HepG2 (cell line): ENCODE measurements at regions not wholly inside any gene's neighbourhood (a gene's known extent, or its start where the extent isn't known, plus 50 kb on each side); places are given as distances from the start of the nearest gene placed in this dataset.

Source experiments
- ATAC-seq: fragments of 200-7000 bp; cut with Tn5 transposase; 3 replicates; pipeline ENCODE4 v1.9.1; 2020; ENCODE audit warnings: mild to moderate bottlenecking, moderate library complexity
- BruUV-seq: library from RNA; stranded (reverse); fragments of 400-500 nt; replicated peaks from 2 replicates; lab custom pipeline; 2021; lab: Mats Ljungman, UMichigan
- CTCF ChIA-PET: fragments of 300-600 bp; formaldehyde crosslinking; extraction: SDS; loops from one replicate; lab custom pipeline; 2021; ENCODE audit warnings: low total read pairs, inconsistent platforms, low intra/inter-chr PET ratio; lab: Yijun Ruan, JAX
- POLR2A ChIA-PET: fragments of 350-600 bp; sonication (Branson Sonifier 250); formaldehyde crosslinking; loops from one replicate; lab custom pipeline; 2020; ENCODE audit warnings: antibody characterized with exemption, inconsistent platforms; lab: Yijun Ruan, JAX
- DNase-seq: peaks from one replicate; pipeline ENCODE4 v3.0.0-alpha.2; 2015; ENCODE audit warnings: low spot score
- FAIRE-seq: peaks from 3 replicates; lab custom pipeline; 2011; peaks lifted over from hg19 to GRCh38; lab: Jason Lieb, UNC
- H2AFZ ChIP-seq: one replicate; pipeline ENCODE4 v1.6.1; 2011; ENCODE audit warnings: low read length, inconsistent platforms
- H3K27ac ChIP-seq: fragments of 300-600 bp; 3 replicates; pipeline ENCODE4 v1.8.0; 2011; ENCODE audit warnings: mixed run types, mild to moderate bottlenecking, mixed read lengths, low read length, inconsistent platforms; ENCODE audit not compliant: insufficient read depth; ENCODE audit errors: extremely low read length
- H3K27me3 ChIP-seq, 2 experiments: fragments of 200-600 bp in 1 of 2; 2 replicates in 1 of 2; 3 replicates in 1 of 2; pipeline versions ENCODE4 v1.6.0 to v1.8.0; 2011; ENCODE audit warnings: low read length in 2 of 2, mild to moderate bottlenecking in 2 of 2, moderate library complexity in 2 of 2, inconsistent platforms in 1 of 2; ENCODE audit not compliant: insufficient read depth in 2 of 2, control insufficient read depth in 1 of 2
- H3K36me3 ChIP-seq, 2 experiments: fragments of 200-600 bp in 1 of 2; replicated peaks in 1 of 2; 2 replicates in 1 of 2; 3 replicates in 1 of 2; pipeline versions ENCODE4 v1.5.1 to v1.8.0; 2011; ENCODE audit warnings: low read length in 2 of 2, inconsistent platforms in 1 of 2; ENCODE audit not compliant: insufficient read depth in 2 of 2, control insufficient read depth in 1 of 2
- H3K4me1 ChIP-seq: 2 replicates; pipeline ENCODE4 v1.5.1; 2012; ENCODE audit warnings: low read length, inconsistent platforms; ENCODE audit not compliant: insufficient read depth
- H3K4me2 ChIP-seq: 2 replicates; pipeline ENCODE4 v1.6.0; 2011; ENCODE audit warnings: low read depth, low read length, inconsistent platforms
- H3K4me3 ChIP-seq, 3 experiments: fragments of 200-600 bp in 1 of 3; sonication (generic), shearing (Covaris generic) in 1 of 3; replicated peaks in 1 of 3; 2 replicates each; pipeline ENCODE4 v1.5.1; 2011 to 2016; ENCODE audit warnings: low read length in 3 of 3, inconsistent platforms in 2 of 3, low read depth in 2 of 3, mild to moderate bottlenecking in 2 of 3, control low read depth in 1 of 3, mixed read lengths in 1 of 3; ENCODE audit not compliant: insufficient read depth in 1 of 3
- H3K79me2 ChIP-seq: one replicate; pipeline ENCODE4 v1.6.1; 2011; ENCODE audit warnings: low read length, inconsistent platforms; ENCODE audit not compliant: insufficient read depth
- H3K9ac ChIP-seq: 2 replicates; pipeline ENCODE4 v1.6.0; 2011; ENCODE audit warnings: mild to moderate bottlenecking, low read depth, low read length, inconsistent platforms; ENCODE audit not compliant: insufficient read depth
- H3K9me3 ChIP-seq: 2 replicates; pipeline ENCODE4 v1.5.1; 2012; ENCODE audit warnings: mild to moderate bottlenecking, low read length
- H4K20me1 ChIP-seq: 2 replicates; pipeline ENCODE4 v1.6.0; 2011; ENCODE audit warnings: inconsistent platforms, mild to moderate bottlenecking, low read length, moderate library complexity; ENCODE audit not compliant: insufficient read depth
- BCL6 ChIP-seq: IDR thresholded peaks from 2 replicates; pipeline ENCODE4 v1.6.1; 2016; ENCODE audit warnings: missing genetic modification reagents, missing compliant biosample characterization
- DNMT3B ChIP-seq: conservative IDR thresholded peaks from 2 replicates; pipeline ENCODE4 v1.6.1; 2016; ENCODE audit warnings: missing biosample characterization, control low read depth
- GLMP ChIP-seq: sonication (generic); formaldehyde crosslinking; IDR thresholded peaks from 2 replicates; pipeline ENCODE4 v1.9.0; 2021; ENCODE audit warnings: missing genetic modification reagents, mild to moderate bottlenecking, borderline replicate concordance
- RORA ChIP-seq: sonication (generic); formaldehyde crosslinking; IDR thresholded peaks from 2 replicates; pipeline ENCODE4 v1.5.0; 2020; ENCODE audit warnings: mild to moderate bottlenecking, missing genetic modification reagents, moderate library complexity
- SRF ChIP-seq: IDR thresholded peaks from 2 replicates; pipeline ENCODE4 v1.6.1; 2011; ENCODE audit warnings: mild to moderate bottlenecking, low read depth, low read length, moderate library complexity
- SRSF4 ChIP-seq: fragments of 200-400 bp; formaldehyde crosslinking; IDR thresholded peaks from one replicate; pipeline ENCODE4 v1.6.1; 2018; ENCODE audit warnings: mild to moderate bottlenecking, low read depth, low read length, moderate library complexity; ENCODE audit not compliant: poor library complexity, severe bottlenecking
- TAF1 ChIP-seq: sonication (generic); formaldehyde crosslinking; IDR thresholded peaks from 2 replicates; pipeline ENCODE4 v1.4.0; 2020; ENCODE audit warnings: missing genetic modification reagents
- TP53 ChIP-seq: sonication (generic); formaldehyde crosslinking; conservative IDR thresholded peaks from 2 replicates; pipeline ENCODE4 v1.4.0; 2020; ENCODE audit warnings: missing genetic modification reagents
- ZBTB39 ChIP-seq: sonication (generic); formaldehyde crosslinking; IDR thresholded peaks from 2 replicates; pipeline ENCODE4 v1.5.0; 2020; ENCODE audit warnings: missing genetic modification reagents
- ZFP41 ChIP-seq: sonication (generic); formaldehyde crosslinking; IDR thresholded peaks from 2 replicates; pipeline ENCODE4 v1.4.0; 2020; ENCODE audit warnings: mild to moderate bottlenecking, missing genetic modification reagents, borderline replicate concordance
- ZKSCAN1 ChIP-seq: fragments of 150-350 bp; IDR thresholded peaks from 2 replicates; pipeline ENCODE4 v1.6.1; 2014; ENCODE audit warnings: low read length
- ZNF556 ChIP-seq: sonication (generic); formaldehyde crosslinking; IDR thresholded peaks from 2 replicates; pipeline ENCODE4 v1.4.0; 2020; ENCODE audit warnings: mild to moderate bottlenecking, missing genetic modification reagents, borderline replicate concordance
- ZNF777 ChIP-seq: sonication (generic); formaldehyde crosslinking; IDR thresholded peaks from 2 replicates; pipeline ENCODE4 v1.4.0; 2020; ENCODE audit warnings: missing genetic modification reagents
- WGBS: methylation state at CpG from one replicate; pipeline ENCODE4 v1.1.6; 2017; ENCODE audit warnings: low lambda C conversion rate; 5-methylcytosine and 5-hydroxymethylcytosine counted together
- in situ Hi-C: cut with HindIII; loops from 2 replicates; pipeline ENCODE4 v1.10.0; 2017; ENCODE audit warnings: low pct_unique_long_range_greater_than_20kb; ENCODE audit not compliant: extremely low pct_ligation_motif_present
- intact Hi-C: fragments of 100-400 bp; cut with micrococcal nuclease; formaldehyde crosslinking; loops from one replicate; pipeline ENCODE4 v1.10.0; 2022; ENCODE audit not compliant: unreplicated experiment
- TF ChIP-seq, protein P1 (sequence below), 2 experiments: IDR thresholded peaks; 2 replicates each; pipeline ENCODE4 v1.6.1; 2011 to 2012; ENCODE audit warnings: low read length in 2 of 2, borderline replicate concordance in 1 of 2, low read depth in 1 of 2, mild to moderate bottlenecking in 1 of 2, moderate library complexity in 1 of 2
- TF ChIP-seq, protein P2 (sequence below): sonication (generic); formaldehyde crosslinking; IDR thresholded peaks from 2 replicates; pipeline ENCODE4 v1.4.0; 2020; ENCODE audit warnings: mild to moderate bottlenecking, missing genetic modification reagents, borderline replicate concordance

- Histone ChIP-seq H3K4me3 (no peak overlapping the region), H2AFZ (no peak overlapping the region), H3K4me2 (no peak overlapping the region), H3K9me3 (no peaks in the 10 kb centered on the region; the same call in 1 of the 2 replicates), H3K27ac (no peak overlapping the region), H3K36me3 (no peaks in the 10 kb centered on the region), H4K20me1 (no peaks in the 10 kb centered on the region), H3K9ac (no peak overlapping the region), H3K27me3 (no peaks in the 10 kb centered on the region), H3K4me1 (no peaks in the 10 kb centered on the region), H3K79me2 (no peaks in the 10 kb centered on the region)
- no peak for DNase-seq
- no TSS peak for BruUV-seq
- ChIA-PET POLR2A (no interaction called here), CTCF (no interaction called here)
- ATAC-seq: no peak
- 4% methylated on average over 3 of the region's 3 CpGs for WGBS
- in situ Hi-C loops: no loop called here
- TF ChIP-seq ZFP41 (CRISPR knock-in tag): no peak
- TF ChIP-seq TP53 (CRISPR knock-in tag): no peak
- TF ChIP-seq BCL6 (CRISPR knock-in tag): no peak
- TF ChIP-seq SRF: no peak
- no peak for TF ChIP-seq ZNF556 (CRISPR knock-in tag)
- no peak for TF ChIP-seq DNMT3B
- TF ChIP-seq, protein P1, sequence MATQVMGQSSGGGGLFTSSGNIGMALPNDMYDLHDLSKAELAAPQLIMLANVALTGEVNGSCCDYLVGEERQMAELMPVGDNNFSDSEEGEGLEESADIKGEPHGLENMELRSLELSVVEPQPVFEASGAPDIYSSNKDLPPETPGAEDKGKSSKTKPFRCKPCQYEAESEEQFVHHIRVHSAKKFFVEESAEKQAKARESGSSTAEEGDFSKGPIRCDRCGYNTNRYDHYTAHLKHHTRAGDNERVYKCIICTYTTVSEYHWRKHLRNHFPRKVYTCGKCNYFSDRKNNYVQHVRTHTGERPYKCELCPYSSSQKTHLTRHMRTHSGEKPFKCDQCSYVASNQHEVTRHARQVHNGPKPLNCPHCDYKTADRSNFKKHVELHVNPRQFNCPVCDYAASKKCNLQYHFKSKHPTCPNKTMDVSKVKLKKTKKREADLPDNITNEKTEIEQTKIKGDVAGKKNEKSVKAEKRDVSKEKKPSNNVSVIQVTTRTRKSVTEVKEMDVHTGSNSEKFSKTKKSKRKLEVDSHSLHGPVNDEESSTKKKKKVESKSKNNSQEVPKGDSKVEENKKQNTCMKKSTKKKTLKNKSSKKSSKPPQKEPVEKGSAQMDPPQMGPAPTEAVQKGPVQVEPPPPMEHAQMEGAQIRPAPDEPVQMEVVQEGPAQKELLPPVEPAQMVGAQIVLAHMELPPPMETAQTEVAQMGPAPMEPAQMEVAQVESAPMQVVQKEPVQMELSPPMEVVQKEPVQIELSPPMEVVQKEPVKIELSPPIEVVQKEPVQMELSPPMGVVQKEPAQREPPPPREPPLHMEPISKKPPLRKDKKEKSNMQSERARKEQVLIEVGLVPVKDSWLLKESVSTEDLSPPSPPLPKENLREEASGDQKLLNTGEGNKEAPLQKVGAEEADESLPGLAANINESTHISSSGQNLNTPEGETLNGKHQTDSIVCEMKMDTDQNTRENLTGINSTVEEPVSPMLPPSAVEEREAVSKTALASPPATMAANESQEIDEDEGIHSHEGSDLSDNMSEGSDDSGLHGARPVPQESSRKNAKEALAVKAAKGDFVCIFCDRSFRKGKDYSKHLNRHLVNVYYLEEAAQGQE (IDR thresholded peaks at IDR 0.05; ENCODE audit: borderline replicate concordance in 1 of 2, low read depth in 1 of 2, low read length in 2 of 2): no peak
- TF ChIP-seq SRSF4: no peak
- TF ChIP-seq ZKSCAN1: no peak
- TF ChIP-seq GLMP: no peak
- TF ChIP-seq ZBTB39 (CRISPR knock-in tag): no peak
- no peak for TF ChIP-seq ZNF777 (CRISPR knock-in tag)
- TF ChIP-seq RORA (CRISPR knock-in tag): no peak
- no peak for TF ChIP-seq TAF1 (CRISPR knock-in tag)
- TF ChIP-seq, protein P2, sequence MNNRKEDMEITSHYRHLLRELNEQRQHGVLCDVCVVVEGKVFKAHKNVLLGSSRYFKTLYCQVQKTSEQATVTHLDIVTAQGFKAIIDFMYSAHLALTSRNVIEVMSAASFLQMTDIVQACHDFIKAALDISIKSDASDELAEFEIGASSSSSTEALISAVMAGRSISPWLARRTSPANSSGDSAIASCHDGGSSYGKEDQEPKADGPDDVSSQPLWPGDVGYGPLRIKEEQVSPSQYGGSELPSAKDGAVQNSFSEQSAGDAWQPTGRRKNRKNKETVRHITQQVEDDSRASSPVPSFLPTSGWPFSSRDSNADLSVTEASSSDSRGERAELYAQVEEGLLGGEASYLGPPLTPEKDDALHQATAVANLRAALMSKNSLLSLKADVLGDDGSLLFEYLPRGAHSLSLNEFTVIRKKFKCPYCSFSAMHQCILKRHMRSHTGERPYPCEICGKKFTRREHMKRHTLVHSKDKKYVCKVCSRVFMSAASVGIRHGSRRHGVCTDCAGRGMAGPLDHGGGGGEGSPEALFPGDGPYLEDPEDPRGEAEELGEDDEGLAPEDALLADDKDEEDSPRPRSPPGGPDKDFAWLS: no peak
- intact Hi-C loops: no loop called here
- FAIRE-seq: no peak
Measured at GRCh38 chrY:19098349-19098748, 324.8 kb upstream of the HSFY2 start.
